ENCODE measurements at regions not wholly inside any gene's neighbourhood (a gene's known extent, or its start where the extent isn't known, plus 50 kb on each side); places are given as distances from the start of the nearest gene placed in this dataset.

- TF ChIP-seq CTCF (IDR thresholded peaks at IDR 0.05; ENCODE audit: low read length) (no peak), EZH2 (optimal IDR thresholded peaks at IDR 0.05; ENCODE audit: low read depth, low read length) (no peak), EZH2phosphoT487 (IDR thresholded peaks at IDR 0.05; ENCODE audit: low read length) (no peak)
These were observed 320.6 kb upstream of the TBL1XR1 start for GRCh38 chr3:177517906-177518305.

Measured in MM.1S (cell line).